HG02763 (cell line): ENCODE measurements at regions not wholly inside any gene's neighbourhood (a gene's known extent, or its start where the extent isn't known, plus 50 kb on each side); places are given as distances from the start of the nearest gene placed in this dataset.

ENCODE experiments used
- ATAC-seq: cut with Tn5 transposase; IDR thresholded peaks from one replicate; pipeline ENCODE4 v1.9.1; 2021; ENCODE audit warnings: mild to moderate bottlenecking, moderate library complexity; ENCODE audit not compliant: unreplicated experiment

GRCh38 chr15:98381446-98381845 is 266.9 kb upstream of the IGF1R start:
- no peak for ATAC-seq

- ATAC-seq: no peak
These were observed 266.2 kb upstream of the IGF1R start for GRCh38 chr15:98382139-98382538.

GRCh38 chr15:98383571-98383970 is 264.8 kb upstream of the IGF1R start:
- ATAC-seq: no peak

- no peak for ATAC-seq
These were observed 263.9 kb upstream of the IGF1R start for GRCh38 chr15:98384328-98385029.

- no peak for ATAC-seq
These were observed 262.5 kb upstream of the IGF1R start for GRCh38 chr15:98385752-98386381.

GRCh38 chr15:98386561-98386960 is 261.8 kb upstream of the IGF1R start:
- no peak for ATAC-seq

- no peak for ATAC-seq
These were observed 260.5 kb upstream of the IGF1R start for GRCh38 chr15:98387866-98388265.

- no peak for ATAC-seq
These were observed 257.3 kb upstream of the IGF1R start for GRCh38 chr15:98390946-98391530.

- no peak for ATAC-seq
These were observed 256.8 kb upstream of the IGF1R start for GRCh38 chr15:98391568-98391967.

GRCh38 chr15:98393471-98393870 is 254.9 kb upstream of the IGF1R start:
- no peak for ATAC-seq

- no peak for ATAC-seq
These were observed 253.8 kb upstream of the IGF1R start for GRCh38 chr15:98394546-98394945.

GRCh38 chr15:98395974-98396610 is 252.2 kb upstream of the IGF1R start:
- ATAC-seq: no peak

- no peak for ATAC-seq
These were observed 250.9 kb upstream of the IGF1R start for GRCh38 chr15:98397419-98397818.

- ATAC-seq: no peak
These were observed 250.3 kb upstream of the IGF1R start for GRCh38 chr15:98398056-98398455.

GRCh38 chr15:98398886-98399285 is 249.5 kb upstream of the IGF1R start:
- no peak for ATAC-seq

GRCh38 chr15:98400120-98400519 is 248.2 kb upstream of the IGF1R start:
- no peak for ATAC-seq

GRCh38 chr15:98401029-98401428 is 247.3 kb upstream of the IGF1R start:
- no peak for ATAC-seq

- ATAC-seq: no peak
These were observed 245.9 kb upstream of the IGF1R start for GRCh38 chr15:98402486-98402885.

GRCh38 chr15:98403169-98403568 is 245.2 kb upstream of the IGF1R start:
- no peak for ATAC-seq

- no peak for ATAC-seq
These were observed 244.8 kb upstream of the IGF1R start for GRCh38 chr15:98403569-98403968.

GRCh38 chr15:98405013-98405412 is 243.3 kb upstream of the IGF1R start:
- ATAC-seq: no peak

GRCh38 chr15:98408231-98408630 is 240.1 kb upstream of the IGF1R start:
- no peak for ATAC-seq
